GM10266 (cell line): ENCODE measurements at regions not wholly inside any gene's neighbourhood (a gene's known extent, or its start where the extent isn't known, plus 50 kb on each side); places are given as distances from the start of the nearest gene placed in this dataset.

Source experiments
- DNase-seq: peaks from one replicate; pipeline ENCODE4 v3.0.0; 2012; ENCODE audit errors: extremely low spot score
- CTCF ChIP-seq: IDR thresholded peaks from 2 replicates; pipeline ENCODE4 v1.5.1; 2012; ENCODE audit warnings: mild to moderate bottlenecking, low read depth; ENCODE audit not compliant: control insufficient read depth, insufficient read depth; ENCODE audit errors: missing control alignments

- DNase-seq = no peak
- TF ChIP-seq CTCF = no peak
These were observed 376.0 kb downstream of the TFEC start for GRCh38 chr7:115654384-115655214.

GRCh38 chr7:115649429-115649828, 381.1 kb downstream of the TFEC start:
- no peak for DNase-seq
- TF ChIP-seq CTCF = no peak

GRCh38 chr7:115647712-115648111, 382.9 kb downstream of the TFEC start:
- DNase-seq = no peak
- no peak for TF ChIP-seq CTCF

GRCh38 chr7:115642194-115642593, 388.4 kb downstream of the TFEC start:
- TF ChIP-seq CTCF = no peak
- no peak for DNase-seq

GRCh38 chr7:115638853-115639252, 391.7 kb downstream of the TFEC start:
- no peak for DNase-seq
- no peak for TF ChIP-seq CTCF

GRCh38 chr7:115637128-115637527, 393.4 kb downstream of the TFEC start:
- DNase-seq = no peak
- TF ChIP-seq CTCF = no peak

GRCh38 chr7:115635876-115636275, 394.7 kb downstream of the TFEC start:
- TF ChIP-seq CTCF = no peak
- DNase-seq = no peak
